Activated T-helper 1 cell treated with anti-CD3 and anti-CD28 coated beads, Interleukin-2, amount 50 U/mL, for 16 hours (primary cell): ENCODE measurements at regions not wholly inside any gene's neighbourhood (a gene's known extent, or its start where the extent isn't known, plus 50 kb on each side); places are given as distances from the start of the nearest gene placed in this dataset.

ENCODE experiments used
- DNase-seq, 2 donors: peaks; one replicate each; pipeline ENCODE4 v3.0.0-alpha.2; 2020; ENCODE audit warnings: low read depth in 1 of 2, low spot score in 1 of 2

DNA sequence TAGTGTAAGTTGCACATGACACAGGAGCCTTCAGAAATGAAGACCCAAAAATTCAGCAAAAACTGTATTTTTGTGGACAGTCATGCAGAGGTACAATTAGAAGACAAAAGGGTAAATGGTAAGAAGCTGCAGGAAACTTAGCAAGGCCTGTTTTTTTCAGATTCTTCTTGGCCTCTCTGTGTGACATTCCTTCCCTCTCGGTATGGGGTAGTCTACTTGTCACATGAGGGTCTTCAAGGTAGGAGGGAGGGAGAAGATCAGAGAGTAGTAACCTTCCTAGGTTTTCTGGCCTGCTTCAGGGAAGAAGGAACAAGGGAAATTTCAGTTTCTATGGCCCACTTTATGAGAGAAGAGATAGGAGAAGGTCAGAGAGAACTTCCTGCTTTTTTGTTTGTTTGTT lies 230.4 kb upstream of the PPP1R2C start:
- DNase-seq = no peak

DNA sequence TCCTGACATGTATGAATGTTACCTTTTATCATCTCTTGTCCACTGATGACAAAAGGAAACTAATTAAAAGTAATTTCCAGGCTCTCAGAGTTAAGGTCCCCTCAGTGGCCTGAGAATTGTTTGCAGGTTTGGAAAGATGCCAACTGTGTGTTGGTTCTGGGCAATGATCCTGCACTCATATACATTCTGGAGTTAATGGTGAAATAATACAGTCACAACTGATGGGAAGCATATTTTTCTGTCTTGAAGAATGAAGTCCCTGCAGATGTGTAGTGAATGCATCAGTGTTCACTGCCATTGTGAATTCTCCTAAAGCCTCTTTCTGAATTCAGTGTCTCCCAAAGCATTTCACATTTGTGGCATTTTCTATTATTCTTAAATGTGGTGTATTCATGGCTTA lies 238.1 kb upstream of the PPP1R2C start:
- DNase-seq = no peak

DNA sequence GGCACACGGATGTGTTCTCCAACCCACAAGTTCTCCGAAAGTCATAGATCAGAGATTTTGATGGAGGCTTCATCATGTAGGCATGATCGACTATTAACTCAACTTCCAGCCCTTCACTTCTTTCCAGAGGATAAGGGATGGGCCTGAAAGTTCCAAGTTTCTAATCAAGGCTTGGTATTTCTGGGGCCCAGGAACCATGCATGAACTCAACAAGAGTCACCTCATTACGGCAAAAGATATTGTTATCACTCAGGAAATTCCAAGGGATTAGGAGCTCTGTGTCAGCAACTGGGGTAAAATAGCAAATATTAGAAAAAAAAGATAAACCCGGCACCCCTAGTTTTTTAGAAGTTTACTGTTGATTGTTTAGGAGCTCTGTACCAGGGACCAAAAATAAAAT lies 240.1 kb upstream of the PPP1R2C start:
- DNase-seq = no peak

DNA sequence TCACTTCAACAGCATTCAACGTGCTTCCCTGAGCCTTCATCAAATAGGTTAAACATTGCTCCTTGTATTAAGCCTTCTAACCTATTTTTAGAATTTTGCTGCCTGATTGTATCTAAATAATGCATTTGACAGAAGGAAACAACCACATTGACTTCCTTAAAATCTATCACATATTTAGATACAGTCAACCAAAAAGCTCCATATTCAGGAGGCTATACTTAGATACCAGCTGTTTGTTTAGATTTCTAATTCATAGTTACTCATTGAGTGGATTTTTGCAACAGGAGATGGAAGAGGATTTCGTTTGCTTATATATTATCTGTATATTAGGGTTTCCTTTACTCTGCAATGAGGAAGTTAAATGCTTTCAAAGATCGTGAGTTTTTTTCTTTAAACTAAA lies 241.1 kb upstream of the PPP1R2C start:
- DNase-seq = no peak

DNA sequence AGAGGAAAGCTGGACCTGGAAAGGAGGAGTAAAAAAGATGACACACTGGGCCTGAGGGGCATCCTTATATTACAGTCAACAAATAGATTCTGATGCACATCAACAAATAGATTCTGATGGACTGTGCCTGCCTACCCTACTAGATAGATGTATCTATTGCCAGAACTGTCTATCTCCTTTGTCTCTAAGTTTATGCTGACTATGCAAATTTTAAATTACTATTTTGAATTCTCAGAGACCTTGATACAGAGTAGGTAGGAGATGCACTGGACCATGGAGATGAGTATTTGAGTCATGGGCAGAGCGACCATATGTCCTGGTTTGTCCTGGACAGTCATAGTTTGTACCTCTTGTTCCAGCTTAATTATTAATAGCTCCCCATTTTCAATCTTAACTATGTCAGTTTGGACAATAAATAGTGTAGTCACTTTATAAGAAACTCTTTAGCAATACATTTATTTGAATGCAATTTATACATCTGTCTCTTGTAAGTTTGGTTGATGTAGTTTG lies 247.9 kb upstream of the PPP1R2C start:
- no peak for DNase-seq

DNA sequence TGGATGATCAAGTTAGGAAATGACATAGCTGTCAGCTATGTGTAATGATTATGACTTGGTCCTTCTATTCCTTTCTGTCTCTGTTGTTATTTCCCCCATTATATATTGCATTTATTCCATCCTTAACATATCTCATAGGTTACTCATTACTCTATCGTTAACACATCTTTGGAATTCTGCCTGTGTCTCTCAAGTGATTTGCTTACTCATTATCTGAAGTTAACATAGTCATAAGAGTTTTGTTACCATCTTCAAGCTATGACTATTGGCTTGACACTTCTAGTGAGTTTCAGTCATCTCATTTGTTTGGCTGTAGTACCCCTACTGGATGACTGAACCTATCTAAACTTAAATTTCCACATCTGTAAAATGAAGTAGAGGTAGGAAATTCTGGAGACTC lies 286.1 kb upstream of the PPP1R2C start:
- DNase-seq = no peak

DNA sequence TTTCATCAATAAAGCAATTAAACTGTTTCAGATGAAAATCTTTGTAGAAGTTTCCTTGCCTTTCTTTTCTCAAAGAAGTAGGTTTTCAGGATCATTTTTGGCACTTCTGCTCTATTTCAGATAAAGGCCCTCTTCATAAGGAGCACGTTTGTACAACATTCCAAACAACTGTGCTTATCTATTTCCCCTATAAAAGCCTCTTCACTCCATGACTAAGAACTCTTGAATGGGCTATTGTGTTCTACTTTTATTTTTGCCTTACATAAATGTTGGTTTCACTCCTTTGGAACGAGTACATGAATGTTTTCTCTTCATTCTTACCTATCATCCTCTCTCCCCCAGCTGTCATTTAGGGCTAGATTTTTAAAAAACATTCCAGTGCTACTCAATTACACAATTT lies 288.0 kb upstream of the PPP1R2C start:
- no peak for DNase-seq

DNA sequence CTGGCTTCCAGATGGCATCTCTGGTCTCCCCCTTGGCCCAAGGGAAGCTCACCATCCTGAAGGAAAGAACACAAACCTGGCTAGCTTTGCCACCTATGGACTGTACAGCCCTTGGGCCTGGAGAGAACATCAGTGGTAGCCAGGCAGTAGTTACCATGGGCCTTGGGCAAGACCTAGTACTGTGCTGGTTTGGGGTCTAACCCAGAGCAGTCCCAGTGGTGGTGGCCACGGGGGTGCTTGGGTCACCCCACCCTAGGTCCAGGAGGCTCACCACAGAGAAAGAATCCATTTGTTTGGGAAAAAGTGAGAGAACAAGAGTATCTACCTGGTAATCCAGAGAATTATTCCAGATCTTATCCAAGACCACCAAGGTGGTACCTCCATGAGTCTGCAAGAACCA lies 290.7 kb upstream of the PPP1R2C start:
- DNase-seq = no peak

DNA sequence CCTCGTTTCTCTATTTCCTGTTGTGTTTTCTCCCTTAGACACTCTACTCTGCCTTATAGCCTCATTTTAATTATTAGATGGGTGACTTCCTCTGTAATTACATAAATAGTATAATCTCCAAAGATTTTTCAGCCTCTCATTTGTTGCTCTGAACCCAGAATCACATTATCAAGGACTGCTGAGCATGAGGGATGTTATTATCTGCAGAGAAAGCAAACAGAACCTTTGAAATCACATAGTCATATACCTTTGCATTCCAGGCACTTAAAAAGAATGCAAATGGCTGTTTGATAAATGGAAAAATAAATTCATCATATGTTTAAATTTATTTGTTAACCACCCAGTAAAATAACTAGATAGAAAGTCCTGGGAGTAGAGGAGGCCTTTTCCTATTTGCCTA lies 305.1 kb upstream of the PPP1R2C start:
- DNase-seq = no peak

DNA sequence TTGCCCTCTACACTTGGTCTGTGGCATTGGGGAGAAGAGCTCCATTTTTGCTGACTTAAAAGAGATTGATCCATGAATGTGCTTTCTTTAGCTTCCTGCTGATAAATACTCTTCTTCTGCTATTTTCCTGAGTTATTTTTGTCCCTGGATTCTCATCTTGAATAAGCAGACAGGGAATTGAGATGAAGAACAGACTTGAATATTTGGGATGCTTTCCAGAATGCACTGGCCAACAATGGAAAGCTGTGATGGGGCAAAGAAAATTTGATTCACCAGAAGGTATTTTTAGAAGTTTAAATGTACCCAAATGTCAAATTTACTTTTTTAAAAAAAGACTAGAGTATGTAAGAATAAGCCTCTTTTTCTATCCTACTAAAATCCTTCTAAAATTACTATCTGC lies 309.9 kb upstream of the PPP1R2C start:
- no peak for DNase-seq

DNA sequence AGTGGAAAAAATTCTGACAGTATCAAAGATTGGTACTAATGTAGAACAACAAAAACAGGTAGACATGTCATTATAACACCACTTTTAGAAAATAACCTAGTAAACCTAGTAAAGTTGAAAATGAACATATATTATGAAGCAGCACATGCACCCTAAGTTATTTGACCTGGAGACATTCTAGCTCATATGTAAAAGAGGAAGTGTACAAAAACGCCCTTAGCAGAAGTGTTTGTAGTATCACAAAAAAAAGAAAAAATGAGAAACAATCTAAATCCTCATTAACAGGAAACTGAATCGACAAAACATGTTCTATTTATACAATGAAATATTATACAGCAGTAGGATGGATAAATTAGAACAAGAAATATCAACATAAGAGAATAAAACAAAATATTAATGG lies 318.9 kb upstream of the PPP1R2C start:
- DNase-seq = no peak

DNA sequence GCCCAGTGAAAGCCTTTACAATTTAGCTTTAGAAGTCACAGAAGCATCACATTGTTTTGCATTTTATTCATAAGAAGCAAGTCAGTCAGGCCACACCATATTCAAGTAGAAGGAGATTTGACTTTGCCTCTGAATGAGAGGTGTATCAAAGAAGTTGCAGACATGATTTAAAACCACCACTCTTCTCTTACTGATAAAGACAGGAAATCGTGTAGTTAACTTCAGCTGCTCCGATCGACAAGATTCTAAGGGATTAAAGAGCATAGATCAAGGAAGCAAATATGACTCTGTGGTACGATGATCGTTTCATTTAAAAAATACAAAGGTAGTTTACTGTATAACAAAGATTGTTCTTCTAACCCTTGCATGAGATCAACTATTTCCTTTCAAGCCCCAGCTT lies 328.0 kb upstream of the PPP1R2C start:
- DNase-seq = no peak

DNA sequence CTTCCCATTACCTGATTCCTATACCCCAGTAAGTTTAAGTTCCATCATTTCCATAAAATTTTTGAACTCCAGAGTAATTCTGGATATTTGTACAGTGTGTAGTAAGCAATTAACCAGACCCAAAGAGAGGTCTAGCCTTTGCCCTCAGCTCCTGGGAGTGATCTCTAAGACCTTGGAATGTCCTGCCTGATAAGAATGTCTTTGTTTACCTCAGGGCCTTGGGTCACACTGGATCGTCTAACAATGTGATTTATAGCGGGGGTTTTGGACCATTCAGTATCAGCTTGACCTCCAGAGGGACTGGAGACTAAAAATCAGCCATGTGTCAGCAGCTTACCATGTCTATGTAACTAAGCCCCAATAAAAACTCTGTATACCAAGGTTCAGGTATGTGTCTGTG lies 330.9 kb upstream of the PPP1R2C start:
- DNase-seq = no peak

DNA sequence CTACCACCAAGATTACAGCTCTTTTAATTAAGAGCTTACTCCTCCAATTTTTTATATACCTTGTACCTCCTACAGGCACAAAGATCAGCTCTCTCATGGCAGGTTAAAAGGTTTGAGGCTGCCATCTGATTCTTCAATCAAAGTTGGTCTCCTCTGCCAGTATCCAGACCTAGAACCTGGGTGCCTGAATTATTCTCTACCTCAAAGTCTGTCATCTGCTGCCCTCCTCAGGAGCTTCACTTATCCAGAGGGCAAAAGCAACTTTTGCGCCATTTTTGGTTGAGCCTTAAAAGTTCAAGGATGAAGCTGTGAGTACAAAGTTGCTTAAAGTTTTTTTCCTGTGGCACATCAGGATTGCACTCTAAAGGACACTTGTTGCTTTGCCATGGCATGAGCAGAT lies 343.7 kb upstream of the PPP1R2C start:
- DNase-seq = no peak

DNA sequence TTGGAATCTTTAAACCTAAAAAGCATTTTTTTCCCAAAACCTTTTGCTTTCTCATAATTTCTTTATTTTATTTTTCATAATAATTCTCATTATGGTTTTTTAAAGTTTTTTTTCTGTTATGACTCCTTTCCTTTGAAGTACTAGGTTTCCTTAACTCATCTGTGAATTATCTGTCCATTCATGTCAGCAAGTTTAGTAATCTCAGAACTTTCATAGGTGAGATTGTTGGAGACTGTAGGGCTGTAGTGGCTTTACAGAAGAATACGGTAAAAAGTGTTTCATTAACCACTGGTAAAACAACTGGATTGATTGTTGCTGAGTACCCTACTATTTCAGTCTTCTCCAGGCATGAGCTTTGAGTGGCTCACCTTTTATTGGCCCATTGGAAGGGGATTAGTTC lies 361.7 kb upstream of the PPP1R2C start:
- DNase-seq = no peak

DNA sequence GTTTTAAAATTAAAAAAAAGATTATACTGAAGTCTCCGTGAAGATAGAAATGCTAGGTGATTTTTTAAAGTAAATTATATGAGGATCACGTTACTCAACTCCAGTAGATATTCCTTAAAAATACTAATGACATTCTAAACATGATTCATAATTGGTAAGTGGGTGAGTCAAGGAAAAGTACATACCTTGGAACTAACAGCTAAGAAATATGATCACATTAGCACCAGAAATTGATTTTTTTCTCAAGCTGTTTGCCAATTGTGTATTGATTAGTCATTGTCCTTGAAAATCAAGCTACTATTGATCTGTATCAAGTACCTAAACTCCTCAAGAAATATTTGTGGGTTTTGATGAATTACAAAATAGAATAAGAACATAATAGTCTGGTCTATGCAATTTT lies 362.6 kb upstream of the PPP1R2C start:
- DNase-seq = no peak

DNA sequence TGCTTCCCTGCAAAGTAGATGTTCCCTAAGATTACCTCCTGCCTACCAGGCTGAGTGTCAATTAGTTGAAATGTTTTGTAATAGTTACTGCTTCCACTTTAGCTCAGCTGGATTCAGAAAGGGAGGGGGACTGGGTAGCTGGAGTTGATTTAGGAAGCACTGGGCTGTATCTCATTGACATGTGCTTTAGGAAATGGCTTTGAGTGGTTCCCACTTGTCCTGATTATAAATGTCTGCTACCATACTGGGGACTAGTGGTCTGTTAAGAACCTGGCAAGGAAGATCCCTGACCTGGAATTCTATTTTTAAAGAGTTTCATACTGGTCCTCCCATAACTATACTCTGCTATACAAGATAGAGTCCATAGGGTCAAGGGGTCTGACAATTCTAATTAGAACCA lies 363.9 kb upstream of the PPP1R2C start:
- no peak for DNase-seq

DNA sequence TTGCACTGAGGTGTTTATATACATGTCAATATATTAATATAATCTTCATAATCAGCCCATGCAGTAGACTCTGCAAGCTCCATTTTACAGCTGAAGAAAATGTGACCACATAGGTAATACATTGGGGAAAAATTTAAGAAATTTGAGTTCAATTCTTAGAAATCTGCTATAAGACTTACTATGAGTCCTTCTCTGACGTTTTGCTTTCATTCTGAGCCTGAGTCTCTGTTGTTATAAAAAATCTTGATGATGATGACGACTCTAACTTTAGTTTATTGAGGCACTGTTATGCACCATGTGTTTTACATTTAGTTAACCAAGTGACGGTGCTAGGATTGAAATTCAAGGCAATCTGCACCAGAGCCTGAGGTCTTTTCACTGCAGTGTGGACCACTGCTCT lies 370.3 kb upstream of the PPP1R2C start:
- DNase-seq = no peak

DNA sequence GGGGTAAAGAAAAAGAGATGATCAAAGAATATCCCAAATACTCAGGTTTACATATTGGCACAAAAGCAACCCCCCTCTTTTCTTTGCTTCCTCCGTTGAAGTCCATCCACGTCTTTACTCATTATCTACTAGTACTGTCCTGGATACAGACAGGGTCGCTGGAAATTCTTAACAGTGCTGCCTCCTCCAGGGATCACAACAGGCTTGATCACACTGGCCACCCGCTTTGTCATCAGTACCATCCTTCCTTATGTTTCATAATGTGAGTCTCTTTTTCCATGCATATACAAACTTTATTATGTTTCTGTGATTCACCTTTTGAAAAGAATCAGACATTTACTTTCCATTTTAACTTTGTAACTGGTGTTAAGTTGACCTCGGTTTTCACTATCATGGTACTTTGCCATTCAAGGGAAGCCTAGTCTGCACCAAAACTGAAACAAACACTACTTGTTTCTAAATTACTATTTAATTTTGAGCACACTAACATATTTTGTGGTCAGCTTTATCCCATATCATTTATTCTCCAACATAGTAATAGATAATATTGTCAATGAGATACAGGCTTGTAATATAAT lies 387.5 kb upstream of the PPP1R2C start:
- no peak for DNase-seq

DNA sequence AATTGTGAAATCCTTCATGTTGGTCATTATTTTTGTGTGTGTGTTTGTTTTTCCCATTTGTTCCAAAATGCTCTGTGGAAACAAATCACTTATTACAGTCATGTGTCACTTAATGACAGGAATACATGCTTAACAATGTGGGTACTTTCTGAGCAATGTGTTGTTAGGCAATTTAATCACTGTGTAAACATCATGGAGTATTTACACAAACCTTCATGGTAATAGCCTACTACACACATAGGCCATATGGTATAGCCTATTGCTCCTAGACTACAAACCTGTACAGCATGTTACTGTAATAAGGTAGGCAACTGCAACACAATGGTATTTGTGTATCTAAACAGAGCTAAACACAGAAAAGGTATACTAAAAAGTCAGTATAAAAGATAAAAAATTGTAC lies 388.9 kb upstream of the PPP1R2C start:
- no peak for DNase-seq

DNA sequence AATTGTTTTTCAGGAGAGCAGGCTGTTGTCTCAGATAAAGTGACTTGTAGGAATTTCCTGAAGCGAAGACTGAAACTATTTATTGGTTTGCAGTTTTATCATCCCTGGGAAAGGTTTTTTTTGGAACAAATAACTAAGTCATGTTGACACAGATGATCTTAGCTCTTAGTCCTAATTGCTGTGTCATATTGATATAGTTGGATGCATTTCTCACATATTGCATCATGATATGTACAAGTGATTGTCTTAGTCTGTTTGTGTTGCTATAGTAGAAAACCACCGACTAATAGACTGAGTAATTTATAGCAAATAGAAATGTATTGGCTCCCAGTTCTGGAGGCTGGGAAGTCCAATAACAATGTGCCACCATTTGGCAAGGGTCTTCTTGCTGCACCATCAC lies 397.5 kb upstream of the PPP1R2C start:
- DNase-seq = no peak

DNA sequence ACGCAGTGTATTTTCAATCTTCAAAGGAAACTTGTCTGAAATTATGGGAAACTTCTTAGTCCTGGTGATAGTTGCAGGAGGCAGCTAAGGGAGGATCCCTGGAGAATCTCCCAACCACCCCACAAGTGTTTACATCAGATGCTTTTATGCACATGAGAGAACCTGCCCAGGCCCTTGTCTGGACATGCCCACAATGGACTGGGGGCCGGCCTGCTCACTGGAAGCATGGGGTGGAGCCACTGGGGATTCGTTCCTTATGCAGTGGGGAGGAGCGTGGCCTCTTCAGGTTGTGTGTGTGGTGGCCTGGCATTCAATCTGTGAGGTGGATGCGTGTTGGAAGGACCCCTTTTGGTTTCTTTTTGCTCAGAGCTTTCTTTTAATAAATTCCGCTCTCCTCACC lies 398.7 kb upstream of the PPP1R2C start:
- DNase-seq = no peak

DNA sequence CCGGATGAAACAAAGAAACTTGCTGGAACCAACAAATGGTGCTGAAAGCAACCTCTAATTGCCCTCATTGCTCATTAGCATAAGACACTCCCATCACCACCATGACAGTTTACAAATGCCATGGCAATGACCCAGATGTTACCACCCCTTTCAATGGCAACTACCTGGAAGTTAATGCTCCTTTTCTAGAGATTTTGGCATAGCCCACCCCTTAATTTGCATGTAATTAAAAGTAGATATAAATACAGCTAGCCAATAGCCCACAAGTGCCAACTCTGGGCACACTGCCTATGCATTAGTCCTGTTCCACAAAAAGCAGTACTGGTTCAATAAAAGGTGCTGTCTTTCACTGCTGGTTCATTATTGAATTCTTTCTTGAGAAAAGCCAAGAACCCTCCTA lies 410.3 kb upstream of the PPP1R2C start:
- DNase-seq = no peak

DNA sequence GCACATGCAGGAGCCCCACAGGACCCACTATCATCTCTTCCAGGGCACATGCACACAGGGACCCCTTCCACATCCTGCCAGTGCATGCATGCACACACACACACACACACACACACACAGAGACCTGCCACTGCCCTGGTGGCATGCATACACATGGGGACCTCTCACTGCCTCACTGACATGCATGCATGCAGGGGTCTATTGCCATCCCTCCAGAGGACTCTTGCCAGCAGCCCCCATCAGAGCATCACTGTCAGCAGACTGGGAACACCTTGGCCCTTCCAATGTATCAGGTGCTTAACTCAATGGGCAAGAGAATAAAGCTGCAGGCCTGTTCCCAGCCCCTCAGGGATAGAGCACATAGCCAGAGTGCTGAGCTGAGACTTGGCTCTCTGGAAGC lies 433.6 kb upstream of the PPP1R2C start:
- DNase-seq = no peak
